H1 (cell line): ENCODE measurements at regions not wholly inside any gene's neighbourhood (a gene's known extent, or its start where the extent isn't known, plus 50 kb on each side); places are given as distances from the start of the nearest gene placed in this dataset.
A peak's percentile ranks its signal among the peaks of the same experiment; 100 is the strongest.

Experiments
- CTCF ChIA-PET: fragments of 300-600 bp; sonication (Branson Sonifier 250); formaldehyde crosslinking; loops from one replicate; lab custom pipeline; 2021; ENCODE audit not compliant: partially characterized antibody; lab: Charles Lee
- POLR2A ChIA-PET: fragments of 300-600 bp; sonication (Branson Sonifier 250); formaldehyde crosslinking; loops from one replicate; lab custom pipeline; 2021; ENCODE audit warnings: inconsistent platforms; ENCODE audit not compliant: partially characterized antibody; lab: Charles Lee
- DNase-seq, 2 experiments: peaks; one replicate each; pipeline versions ENCODE4 v3.0.0 to v3.0.0-alpha.2; 2010 to 2022; ENCODE audit warnings: low spot score in 2 of 2, low read depth in 1 of 2, mixed read lengths in 1 of 2
- FAIRE-seq: peaks from 2 replicates; lab custom pipeline; 2011; peaks lifted over from hg19 to GRCh38; lab: Jason Lieb, UNC
- H2AFZ ChIP-seq: 2 replicates; pipeline ENCODE4 v1.8.1; 2012; ENCODE audit warnings: low read length, inconsistent platforms
- H2AK5ac ChIP-seq: 2 replicates; pipeline ENCODE4 v1.6.1; 2013; ENCODE audit warnings: low read depth, low read length
- H2BK120ac ChIP-seq: replicated peaks from 2 replicates; pipeline ENCODE3; 2013; ENCODE audit warnings: low read depth, low read length, inconsistent platforms
- H2BK12ac ChIP-seq: 2 replicates; pipeline ENCODE4 v1.6.1; 2013; ENCODE audit warnings: low read depth, low read length
- H2BK15ac ChIP-seq: 2 replicates; pipeline ENCODE4 v1.6.1; 2013; ENCODE audit warnings: low read length
- H2BK20ac ChIP-seq: 2 replicates; pipeline ENCODE4 v1.6.1; 2013; ENCODE audit warnings: low read length
- H2BK5ac ChIP-seq: 2 replicates; pipeline ENCODE4 v1.6.1; 2013; ENCODE audit warnings: low read depth, low read length
- H3K14ac ChIP-seq: 2 replicates; pipeline ENCODE4 v1.6.1; 2013; ENCODE audit warnings: inconsistent platforms; ENCODE audit not compliant: insufficient read length
- H3K18ac ChIP-seq: 2 replicates; pipeline ENCODE4 v1.6.1; 2013; ENCODE audit warnings: low read length; ENCODE audit errors: extremely low read depth
- H3K23ac ChIP-seq: 2 replicates; pipeline ENCODE4 v1.6.1; 2013; ENCODE audit warnings: inconsistent platforms; ENCODE audit not compliant: insufficient read length
- H3K23me2 ChIP-seq: 2 replicates; pipeline ENCODE4 v1.6.1; 2013; ENCODE audit warnings: low read depth, low read length
- H3K27ac ChIP-seq: 2 replicates; pipeline ENCODE4 v1.6.1; 2011; ENCODE audit warnings: low read depth, low read length, inconsistent platforms
- H3K27me3 ChIP-seq, 4 experiments: replicated peaks in 1 of 4; 1 replicate in 1 of 4; 2 replicates in 3 of 4; pipeline versions ENCODE4 v1.6.1 to v1.8.1; 2011 to 2013; ENCODE audit warnings: low read length in 3 of 4, mild to moderate bottlenecking in 3 of 4, inconsistent platforms in 2 of 4, mixed read lengths in 2 of 4, moderate library complexity in 1 of 4; ENCODE audit not compliant: control insufficient read depth in 3 of 4, insufficient read depth in 3 of 4; ENCODE audit errors: extremely low read depth in 1 of 4
- H3K36me3 ChIP-seq, 4 experiments: 2 replicates each; pipeline versions ENCODE4 v1.6.1 to v1.8.1; 2011 to 2013; ENCODE audit warnings: mild to moderate bottlenecking in 4 of 4, low read length in 3 of 4, moderate library complexity in 2 of 4, control low read depth in 1 of 4, inconsistent platforms in 1 of 4; ENCODE audit not compliant: insufficient read depth in 4 of 4, control insufficient read depth in 2 of 4
- H3K4ac ChIP-seq: replicated peaks from 2 replicates; pipeline ENCODE3; 2013; ENCODE audit warnings: low read length, low read depth, mixed read lengths, inconsistent platforms; ENCODE audit not compliant: insufficient read length
- H3K4me1 ChIP-seq, 4 experiments: replicated peaks in 1 of 4; 1 replicate in 1 of 4; 2 replicates in 3 of 4; pipeline versions ENCODE4 v1.6.1 to v1.8.1; 2011 to 2013; ENCODE audit warnings: low read length in 3 of 4, inconsistent platforms in 2 of 4, mixed read lengths in 1 of 4; ENCODE audit not compliant: insufficient read depth in 4 of 4, control insufficient read depth in 3 of 4
- H3K4me2 ChIP-seq, 2 experiments: 2 replicates each; pipeline versions ENCODE4 v1.6.1 to v1.8.1; 2011 to 2013; ENCODE audit warnings: low read depth in 2 of 2, low read length in 2 of 2, control low read depth in 1 of 2, inconsistent platforms in 1 of 2, mild to moderate bottlenecking in 1 of 2; ENCODE audit not compliant: insufficient read depth in 1 of 2
- H3K4me3 ChIP-seq, 4 experiments: fragments of 200-600, 300-600 bp in 1 of 4; sonication (generic), shearing (Covaris generic), sonication (Bioruptor Twin) in 1 of 4; 2 replicates each; pipeline versions ENCODE4 v1.5.1 to v1.8.1; 2011 to 2016; ENCODE audit warnings: low read length in 4 of 4, low read depth in 3 of 4, control low read depth in 2 of 4, inconsistent platforms in 2 of 4, mild to moderate bottlenecking in 2 of 4, mixed read lengths in 1 of 4, moderate library complexity in 1 of 4; ENCODE audit not compliant: insufficient read depth in 2 of 4; ENCODE audit errors: extremely low read depth in 1 of 4
- H3K56ac ChIP-seq: replicated peaks from 2 replicates; pipeline ENCODE3; 2013; ENCODE audit warnings: low read depth, mild to moderate bottlenecking, mixed read lengths, low read length, inconsistent platforms; ENCODE audit not compliant: insufficient read length
- H3K79me1 ChIP-seq: 2 replicates; pipeline ENCODE4 v1.6.1; 2013; ENCODE audit warnings: low read depth, low read length, control low read depth
- H3K79me2 ChIP-seq, 2 experiments: 2 replicates each; pipeline versions ENCODE4 v1.6.1 to v1.8.1; 2012 to 2013; ENCODE audit warnings: low read length in 2 of 2, mild to moderate bottlenecking in 2 of 2, inconsistent platforms in 1 of 2; ENCODE audit not compliant: insufficient read depth in 2 of 2, control insufficient read depth in 1 of 2
- H3K9ac ChIP-seq, 4 experiments: replicated peaks in 1 of 4; 1 replicate in 1 of 4; 2 replicates in 3 of 4; pipeline versions ENCODE4 v1.6.1 to v1.8.1; 2011 to 2013; ENCODE audit warnings: low read depth in 3 of 4, low read length in 3 of 4, control low read depth in 2 of 4, mild to moderate bottlenecking in 2 of 4, moderate library complexity in 2 of 4, inconsistent platforms in 1 of 4; ENCODE audit errors: extremely low read depth in 1 of 4
- H3K9me3 ChIP-seq, 2 experiments: 2 replicates each; pipeline versions ENCODE4 v1.6.1 to v1.8.1; 2012 to 2013; ENCODE audit warnings: mild to moderate bottlenecking in 2 of 2, moderate library complexity in 2 of 2, control low read depth in 1 of 2, inconsistent platforms in 1 of 2, low read depth in 1 of 2, low read length in 1 of 2, mixed read lengths in 1 of 2; ENCODE audit not compliant: insufficient read depth in 2 of 2
- H4K20me1 ChIP-seq, 2 experiments: replicated peaks in 1 of 2; 2 replicates each; pipeline versions ENCODE3 to v1.8.1; 2011 to 2013; ENCODE audit warnings: inconsistent platforms in 2 of 2, low read length in 2 of 2, mild to moderate bottlenecking in 1 of 2; ENCODE audit not compliant: insufficient read depth in 2 of 2, control insufficient read depth in 1 of 2
- H4K5ac ChIP-seq: 2 replicates; pipeline ENCODE4 v1.6.1; 2013; ENCODE audit warnings: low read length, low read depth, mixed read lengths, inconsistent platforms; ENCODE audit not compliant: insufficient read length
- H4K8ac ChIP-seq: 2 replicates; pipeline ENCODE4 v1.8.0; 2013; ENCODE audit warnings: mild to moderate bottlenecking, moderate library complexity, low read length, inconsistent platforms; ENCODE audit not compliant: insufficient read depth; ENCODE audit errors: extremely low read depth
- H4K91ac ChIP-seq: replicated peaks from 2 replicates; pipeline ENCODE3; 2013; ENCODE audit warnings: low read length, mixed read lengths, inconsistent platforms; ENCODE audit not compliant: insufficient read length
- BACH1 ChIP-seq: IDR thresholded peaks from 2 replicates; pipeline ENCODE4 v1.6.1; 2012; ENCODE audit warnings: low read length, improper control_type of control experiment
- BCL11A ChIP-seq, 2 experiments: IDR thresholded peaks; one replicate each; pipeline ENCODE4 v1.6.1; 2011; ENCODE audit warnings: low read depth in 2 of 2, low read length in 2 of 2, mild to moderate bottlenecking in 2 of 2
- CBX5 ChIP-seq: fragments of 300-800, 300-1000 bp; sonication (generic); IDR thresholded peaks from 2 replicates; pipeline ENCODE4 v1.7.1; 2016; ENCODE audit warnings: antibody characterized with exemption, low read length, low read depth
- CBX8 ChIP-seq: fragments of 300-800, 300-1000 bp; sonication (generic); IDR thresholded peaks from 2 replicates; pipeline ENCODE4 v1.7.1; 2016; ENCODE audit warnings: low read depth, low read length, borderline replicate concordance
- EGR1 ChIP-seq: IDR thresholded peaks from 2 replicates; pipeline ENCODE4 v1.6.1; 2011; ENCODE audit warnings: low read depth, low read length, borderline replicate concordance
- EP300 ChIP-seq, 2 experiments: IDR thresholded peaks; 1 replicate in 1 of 2; 2 replicates in 1 of 2; pipeline ENCODE4 v1.6.1; 2011 to 2012; ENCODE audit warnings: low read depth in 2 of 2, low read length in 2 of 2, mild to moderate bottlenecking in 2 of 2, borderline replicate concordance in 1 of 2, inconsistent platforms in 1 of 2, moderate library complexity in 1 of 2
- GABPA ChIP-seq: IDR thresholded peaks from 2 replicates; pipeline ENCODE4 v1.6.1; 2011; ENCODE audit warnings: mild to moderate bottlenecking, low read length, moderate library complexity, borderline replicate concordance; ENCODE audit not compliant: insufficient read depth
- GTF2F1 ChIP-seq: IDR thresholded peaks from 2 replicates; pipeline ENCODE4 v1.6.1; 2012; ENCODE audit warnings: low read depth, low read length, improper control_type of control experiment, borderline replicate concordance
- HDAC2 ChIP-seq, 2 experiments: fragments of 300-600 bp in 1 of 2; sonication (generic) in 1 of 2; IDR thresholded peaks; 2 replicates each; pipeline ENCODE4 v1.6.1; 2011 to 2012; ENCODE audit warnings: low read depth in 2 of 2, low read length in 2 of 2, mild to moderate bottlenecking in 2 of 2, moderate library complexity in 2 of 2, borderline replicate concordance in 1 of 2, inconsistent platforms in 1 of 2
- KDM4A ChIP-seq: IDR thresholded peaks from one replicate; pipeline ENCODE4 v1.7.1; 2012; ENCODE audit warnings: low read depth, mild to moderate bottlenecking, moderate library complexity, low read length, inconsistent platforms; ENCODE audit not compliant: severe bottlenecking
- NRF1 ChIP-seq: IDR thresholded peaks from 2 replicates; pipeline ENCODE4 v1.6.1; 2011; ENCODE audit warnings: mild to moderate bottlenecking, low read depth, low read length, improper control_type of control experiment
- SAP30 ChIP-seq: fragments of 300-600 bp; sonication (generic); IDR thresholded peaks from 2 replicates; pipeline ENCODE4 v1.7.1; 2012; ENCODE audit warnings: low read length, moderate library complexity, mild to moderate bottlenecking, inconsistent platforms; ENCODE audit not compliant: insufficient read depth, insufficient replicate concordance
- SIRT6 ChIP-seq: IDR thresholded peaks from one replicate; pipeline ENCODE4 v1.7.1; 2012; ENCODE audit warnings: low read length, inconsistent platforms
- TEAD4 ChIP-seq: IDR thresholded peaks from 2 replicates; pipeline ENCODE4 v1.6.1; 2012; ENCODE audit warnings: low read depth, low read length, inconsistent platforms, mixed read lengths
- WGBS, 2 experiments: shearing (Covaris generic) in 1 of 2; methylation state at CpG; one replicate each; pipeline versions ENCODE4 v1.1.6 to v1.1.7; 2013 to 2015; ENCODE audit warnings: low lambda C conversion rate in 2 of 2, mixed read lengths in 2 of 2, inconsistent platforms in 1 of 2, low coverage in 1 of 2, missing lambda C conversion rate in 1 of 2; ENCODE audit not compliant: insufficient replicate concordance in 2 of 2, insufficient coverage in 1 of 2, insufficient read length in 1 of 2; ENCODE audit errors: extremely low coverage in 1 of 2, missing lambda C conversion rate in 1 of 2; 5-methylcytosine and 5-hydroxymethylcytosine counted together

- POLR2A ChIA-PET, result interaction anchor here (0.5 kb wide), 1 partner anchor 15 kb away, joined by 3 read pairs; no protein-coding TSS in a partner anchor
- no peak for DNase-seq
- no peak overlapping the region for H3K4ac ChIP-seq
- TF ChIP-seq EGR1 (no peak), NRF1 (no peak), HDAC2 (IDR thresholded peaks at IDR 0.05; ENCODE audit: borderline replicate concordance in 1 of 2, low read depth in 2 of 2, low read length in 2 of 2) (no peak), TEAD4 (no peak), GABPA (no peak), SIRT6 (no peak), CBX8 (no peak), KDM4A (no peak), BCL11A (IDR thresholded peaks at IDR 0.05; ENCODE audit: low read depth in 2 of 2, low read length in 2 of 2) (no peak), SAP30 (no peak), BACH1 (no peak), EP300 (IDR thresholded peaks at IDR 0.05; ENCODE audit: borderline replicate concordance in 1 of 2, low read depth in 2 of 2, low read length in 2 of 2) (no peak), CBX5 (no peak), GTF2F1 (no peak)
Observed at GRCh38 chr20:17107127-17107526, 119.7 kb upstream of the PCSK2 start.

More at GRCh38 chr20:17107127-17107526, 119.7 kb upstream of the PCSK2 start:
- H2AK5ac ChIP-seq, result no peak overlapping the region
- no peak overlapping the region for H4K5ac ChIP-seq
- CTCF ChIA-PET, result interaction anchor here (1.2 kb wide), 1 partner anchor 22 kb away, joined by 4 read pairs; no protein-coding TSS in a partner anchor
- no peak overlapping the region for H3K4me3 ChIP-seq
- WGBS, 2 experiments, result 94% methylated on average over 6 of the region's 6 CpGs; no CpG with 5 or more reads in 1 of the 2 experiments
- H2BK20ac ChIP-seq, result no peak overlapping the region
- H4K20me1 ChIP-seq, result no peaks in the 10 kb centered on the region
- no peak overlapping the region for H3K23ac ChIP-seq
- H3K4me2 ChIP-seq, result no peak overlapping the region
- no peaks in the 10 kb centered on the region for H3K23me2 ChIP-seq
- no peak overlapping the region for H4K91ac ChIP-seq
- H2BK12ac ChIP-seq, result no peak overlapping the region
- no peaks in the 10 kb centered on the region for H3K79me2 ChIP-seq
- H3K27me3 ChIP-seq, result no peaks in the 10 kb centered on the region
- H3K14ac ChIP-seq, result no peak overlapping the region
- no peaks in the 10 kb centered on the region for H3K4me1 ChIP-seq
- no peak overlapping the region for H3K18ac ChIP-seq
- no peak overlapping the region for H4K8ac ChIP-seq
- no peaks in the 10 kb centered on the region for H3K79me1 ChIP-seq
- no peak overlapping the region for H2BK15ac ChIP-seq
- H3K27ac ChIP-seq, result no peak overlapping the region
- H3K9ac ChIP-seq, result no peak overlapping the region
- H3K9me3 ChIP-seq, result no peaks in the 10 kb centered on the region
- no peak overlapping the region for H2BK120ac ChIP-seq
- FAIRE-seq, result no peak
- no peak overlapping the region for H3K56ac ChIP-seq
- no peak overlapping the region for H2BK5ac ChIP-seq
- H3K36me3 ChIP-seq, result no peaks in the 10 kb centered on the region
- H2AFZ ChIP-seq, result 0 out of 2 replicates have a peak overlapping the region, but pooled peaks have one; percentile 0
